ENCODE measurements at regions not wholly inside any gene's neighbourhood (a gene's known extent, or its start where the extent isn't known, plus 50 kb on each side); places are given as distances from the start of the nearest gene placed in this dataset.

- Histone ChIP-seq H3K4me3 (no peak overlapping the region), H3K27ac (no peak overlapping the region)
- TF ChIP-seq, protein P1, sequence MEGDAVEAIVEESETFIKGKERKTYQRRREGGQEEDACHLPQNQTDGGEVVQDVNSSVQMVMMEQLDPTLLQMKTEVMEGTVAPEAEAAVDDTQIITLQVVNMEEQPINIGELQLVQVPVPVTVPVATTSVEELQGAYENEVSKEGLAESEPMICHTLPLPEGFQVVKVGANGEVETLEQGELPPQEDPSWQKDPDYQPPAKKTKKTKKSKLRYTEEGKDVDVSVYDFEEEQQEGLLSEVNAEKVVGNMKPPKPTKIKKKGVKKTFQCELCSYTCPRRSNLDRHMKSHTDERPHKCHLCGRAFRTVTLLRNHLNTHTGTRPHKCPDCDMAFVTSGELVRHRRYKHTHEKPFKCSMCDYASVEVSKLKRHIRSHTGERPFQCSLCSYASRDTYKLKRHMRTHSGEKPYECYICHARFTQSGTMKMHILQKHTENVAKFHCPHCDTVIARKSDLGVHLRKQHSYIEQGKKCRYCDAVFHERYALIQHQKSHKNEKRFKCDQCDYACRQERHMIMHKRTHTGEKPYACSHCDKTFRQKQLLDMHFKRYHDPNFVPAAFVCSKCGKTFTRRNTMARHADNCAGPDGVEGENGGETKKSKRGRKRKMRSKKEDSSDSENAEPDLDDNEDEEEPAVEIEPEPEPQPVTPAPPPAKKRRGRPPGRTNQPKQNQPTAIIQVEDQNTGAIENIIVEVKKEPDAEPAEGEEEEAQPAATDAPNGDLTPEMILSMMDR (IDR thresholded peaks at IDR 0.05), result no peak
- DNase-seq (ENCODE audit: low spot score), result no peak
These were observed 1841.9 kb downstream of the EFNA5 start for GRCh38 chr5:105828821-105829220.

DNA sequence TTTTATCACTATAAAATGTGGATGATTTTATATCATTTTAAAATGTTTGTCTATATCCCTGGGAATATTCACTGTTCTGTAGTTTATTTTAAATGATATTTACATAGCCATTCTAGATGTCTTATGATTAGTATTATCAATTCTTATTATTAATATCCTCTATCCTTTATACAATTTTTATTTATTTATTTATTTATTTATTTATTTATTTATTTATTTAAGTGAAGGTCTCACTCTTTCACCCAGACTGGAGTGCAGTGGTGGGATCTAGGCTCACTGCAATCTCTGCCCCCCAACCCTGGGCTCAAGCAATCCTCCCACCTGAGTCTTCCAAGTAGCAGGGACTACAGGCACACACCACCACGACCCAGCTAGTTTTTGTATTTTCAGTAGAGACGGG, 1848.9 kb downstream of the EFNA5 start:
- Histone ChIP-seq H3K27ac (no peak overlapping the region), H3K4me3 (no peak overlapping the region)

GRCh38 chr5:105817914-105818313, 1852.8 kb downstream of the EFNA5 start:
- DNase-seq (ENCODE audit: low spot score), result no peak
- H3K4me3 ChIP-seq, result no peak overlapping the region
- TF ChIP-seq, protein P1 (IDR thresholded peaks at IDR 0.05), result no peak
- H3K27ac ChIP-seq, result no peak overlapping the region

More for the DNA sequence above, 1848.9 kb downstream of the EFNA5 start:
- no peak for DNase-seq (ENCODE audit: low spot score)
- TF ChIP-seq, protein P1 (IDR thresholded peaks at IDR 0.05), result no peak

DNA sequence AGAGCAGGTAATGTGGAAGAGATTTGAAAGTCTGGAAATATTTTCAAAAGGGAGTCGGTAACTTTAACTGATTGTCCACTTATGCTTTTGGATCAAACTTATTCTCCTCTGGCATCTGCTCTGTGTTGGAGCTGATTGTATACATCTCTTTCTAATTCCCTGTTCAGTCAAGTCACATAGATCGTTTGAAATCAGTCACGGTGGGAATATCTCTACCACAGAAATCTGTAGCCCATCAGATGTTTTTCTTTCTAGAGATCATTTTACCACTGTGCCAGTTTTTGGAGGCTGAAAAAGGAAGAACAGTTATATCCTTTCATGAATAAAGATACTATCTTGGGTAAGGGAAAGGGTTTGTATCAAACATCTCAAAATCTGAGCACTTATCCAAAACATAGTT, 1853.3 kb downstream of the EFNA5 start:
- DNase-seq (ENCODE audit: low spot score), result no peak
- TF ChIP-seq, protein P1 (IDR thresholded peaks at IDR 0.05), result no peak
- no peak overlapping the region for H3K27ac ChIP-seq
- H3K4me3 ChIP-seq, result no peak overlapping the region

GRCh38 chr5:105816961-105817360, 1853.8 kb downstream of the EFNA5 start:
- Histone ChIP-seq H3K4me3 (no peak overlapping the region), H3K27ac (no peak overlapping the region)
- no peak for DNase-seq (ENCODE audit: low spot score)
- TF ChIP-seq, protein P1 (IDR thresholded peaks at IDR 0.05), result no peak

- no peak overlapping the region for H3K27ac ChIP-seq
These were observed 1858.4 kb downstream of the EFNA5 start for GRCh38 chr5:105812304-105812703.

DNA sequence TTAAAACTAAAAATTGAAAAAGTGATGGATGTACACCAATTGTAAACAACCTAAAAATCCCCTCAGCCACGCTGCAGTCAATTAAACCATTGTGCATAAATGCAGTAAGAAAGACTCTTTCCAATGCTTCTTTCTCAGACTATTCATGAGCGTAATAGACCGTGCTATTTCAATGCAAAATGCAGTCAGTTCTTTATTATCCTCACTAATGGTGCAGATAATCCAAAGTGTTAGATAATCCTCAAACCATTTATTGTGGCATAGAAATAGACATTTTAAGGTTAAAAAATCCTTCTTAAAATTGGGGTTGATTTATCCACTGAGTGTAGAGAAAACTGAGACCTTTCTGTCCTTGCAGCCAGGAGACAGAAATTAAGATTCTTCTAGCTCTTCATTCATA, 1862.8 kb downstream of the EFNA5 start:
- no peak for DNase-seq (ENCODE audit: low spot score)
- TF ChIP-seq, protein P1 (IDR thresholded peaks at IDR 0.05), result no peak
- Histone ChIP-seq H3K4me3 (no peak overlapping the region), H3K27ac (no peak overlapping the region)

More at GRCh38 chr5:105812304-105812703, 1858.4 kb downstream of the EFNA5 start:
- H3K4me3 ChIP-seq, result no peak overlapping the region
- TF ChIP-seq, protein P1 (IDR thresholded peaks at IDR 0.05), result no peak
- no peak for DNase-seq (ENCODE audit: low spot score)
